GM12872 (cell line): ENCODE measurements at regions not wholly inside any gene's neighbourhood (a gene's known extent, or its start where the extent isn't known, plus 50 kb on each side); places are given as distances from the start of the nearest gene placed in this dataset.

Source experiments
- CTCF ChIP-seq: IDR thresholded peaks from 3 replicates; pipeline ENCODE4 v1.5.1; 2011; ENCODE audit warnings: low read depth, mild to moderate bottlenecking, low read length, moderate library complexity; ENCODE audit not compliant: insufficient read depth

GRCh38 chr11:37512156-37512780 lies 914.2 kb upstream of the RAG2 start:
- no peak for TF ChIP-seq CTCF

- TF ChIP-seq CTCF: no peak
Observed at GRCh38 chr11:37511425-37511933, 913.4 kb upstream of the RAG2 start.

- no peak for TF ChIP-seq CTCF
Observed at GRCh38 chr11:37509506-37509905, 911.5 kb upstream of the RAG2 start.

- TF ChIP-seq CTCF: no peak
Observed at GRCh38 chr11:37506531-37506930, 908.5 kb upstream of the RAG2 start.

GRCh38 chr11:37505406-37505805 lies 907.4 kb upstream of the RAG2 start:
- TF ChIP-seq CTCF: no peak

GRCh38 chr11:37504921-37505320 lies 906.9 kb upstream of the RAG2 start:
- no peak for TF ChIP-seq CTCF

- no peak for TF ChIP-seq CTCF
Observed at GRCh38 chr11:37504060-37504611, 906.1 kb upstream of the RAG2 start.
